DND-41 (cell line): ENCODE measurements at regions not wholly inside any gene's neighbourhood (a gene's known extent, or its start where the extent isn't known, plus 50 kb on each side); places are given as distances from the start of the nearest gene placed in this dataset.

Experiments
- ATAC-seq: fragments of 200-7000 bp; cut with Tn5 transposase; 3 replicates; pipeline ENCODE4 v1.9.1; 2021; ENCODE audit warnings: low read depth; ENCODE audit not compliant: insufficient read depth
- DNase-seq: peaks from one replicate; pipeline ENCODE4 v3.0.0-alpha.2; 2020
- H2AFZ ChIP-seq: 2 replicates; pipeline ENCODE4 v1.6.0; 2012; ENCODE audit warnings: low read depth, low read length
- H3K27ac ChIP-seq: 2 replicates; pipeline ENCODE4 v1.5.1; 2012; ENCODE audit warnings: low read length, inconsistent platforms
- H3K27me3 ChIP-seq: fragments of 200-600 bp; sonication (generic); 2 replicates; pipeline ENCODE4 v1.6.0; 2012; ENCODE audit warnings: low read length, mild to moderate bottlenecking, inconsistent platforms; ENCODE audit not compliant: insufficient read depth, poor library complexity
- H3K36me3 ChIP-seq: 2 replicates; pipeline ENCODE4 v1.5.1; 2012; ENCODE audit warnings: low read length, inconsistent platforms; ENCODE audit not compliant: insufficient read depth
- H3K4me1 ChIP-seq: 2 replicates; pipeline ENCODE4 v1.5.1; 2012; ENCODE audit warnings: mild to moderate bottlenecking, low read length; ENCODE audit not compliant: insufficient read depth
- H3K4me2 ChIP-seq: 2 replicates; pipeline ENCODE4 v1.6.0; 2012; ENCODE audit warnings: mild to moderate bottlenecking, moderate library complexity, low read length, inconsistent platforms; ENCODE audit not compliant: insufficient read depth
- H3K4me3 ChIP-seq, 2 experiments: fragments of 200-600 bp in 1 of 2; shearing (Covaris generic) in 1 of 2; 2 replicates each; pipeline ENCODE4 v1.5.1; 2012 to 2016; ENCODE audit warnings: inconsistent platforms in 2 of 2, low read length in 2 of 2, mild to moderate bottlenecking in 2 of 2, low read depth in 1 of 2, moderate library complexity in 1 of 2
- H3K79me2 ChIP-seq: 2 replicates; pipeline ENCODE4 v1.6.0; 2012; ENCODE audit warnings: low read length, inconsistent platforms; ENCODE audit not compliant: insufficient read depth
- H3K9ac ChIP-seq: 2 replicates; pipeline ENCODE4 v1.6.0; 2012; ENCODE audit warnings: low read depth, mild to moderate bottlenecking, inconsistent platforms, low read length, moderate library complexity
- H3K9me3 ChIP-seq: 2 replicates; pipeline ENCODE4 v1.5.1; 2012; ENCODE audit warnings: low read length, moderate library complexity, mild to moderate bottlenecking, inconsistent platforms; ENCODE audit not compliant: insufficient read depth, severe bottlenecking
- H4K20me1 ChIP-seq: 2 replicates; pipeline ENCODE4 v1.6.0; 2012; ENCODE audit warnings: low read length; ENCODE audit not compliant: insufficient read depth
- EZH2 ChIP-seq: IDR thresholded peaks from 3 replicates; pipeline ENCODE4 v1.6.1; 2012; ENCODE audit warnings: borderline replicate concordance, low read depth, mild to moderate bottlenecking, moderate library complexity, low read length, inconsistent platforms; ENCODE audit not compliant: severe bottlenecking
- TF ChIP-seq, protein P1 (sequence below): IDR thresholded peaks from 2 replicates; pipeline ENCODE4 v1.5.1; 2012; ENCODE audit warnings: borderline replicate concordance, low read length, moderate library complexity, mild to moderate bottlenecking; ENCODE audit not compliant: poor library complexity, severe bottlenecking; ENCODE audit errors: extremely low read depth

DNA sequence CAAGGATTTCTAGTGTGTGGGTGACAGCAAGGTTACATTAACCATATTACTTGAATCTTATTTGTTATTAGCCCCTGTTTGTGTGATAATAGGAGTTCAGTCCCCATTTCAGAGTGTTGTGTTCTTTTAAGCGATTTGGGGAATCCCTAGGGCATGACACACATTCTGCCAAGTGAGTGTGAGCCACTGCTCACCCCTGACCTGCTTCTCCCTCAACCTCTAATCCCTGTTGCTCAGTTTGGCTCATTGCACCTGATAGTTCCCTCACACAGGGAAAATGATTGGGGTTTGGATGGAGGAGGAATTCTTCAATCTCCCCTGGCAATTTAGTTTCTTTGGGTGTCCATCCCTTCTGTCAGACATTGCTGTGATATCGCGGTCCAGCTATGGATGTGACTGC, 149.2 kb downstream of the DMRTA1 start:
- Histone ChIP-seq H4K20me1 (no peaks in the 10 kb centered on the region), H3K4me1 (no peaks in the 10 kb centered on the region), H3K9me3 (no peaks in the 10 kb centered on the region), H3K36me3 (no peaks in the 10 kb centered on the region), H3K9ac (no peak overlapping the region), H3K4me2 (no peak overlapping the region), H3K27me3 (no peaks in the 10 kb centered on the region), H3K79me2 (no peaks in the 10 kb centered on the region), H3K27ac (no peak overlapping the region), H2AFZ (no peak overlapping the region), H3K4me3 (no peak overlapping the region)
- TF ChIP-seq, protein P1, sequence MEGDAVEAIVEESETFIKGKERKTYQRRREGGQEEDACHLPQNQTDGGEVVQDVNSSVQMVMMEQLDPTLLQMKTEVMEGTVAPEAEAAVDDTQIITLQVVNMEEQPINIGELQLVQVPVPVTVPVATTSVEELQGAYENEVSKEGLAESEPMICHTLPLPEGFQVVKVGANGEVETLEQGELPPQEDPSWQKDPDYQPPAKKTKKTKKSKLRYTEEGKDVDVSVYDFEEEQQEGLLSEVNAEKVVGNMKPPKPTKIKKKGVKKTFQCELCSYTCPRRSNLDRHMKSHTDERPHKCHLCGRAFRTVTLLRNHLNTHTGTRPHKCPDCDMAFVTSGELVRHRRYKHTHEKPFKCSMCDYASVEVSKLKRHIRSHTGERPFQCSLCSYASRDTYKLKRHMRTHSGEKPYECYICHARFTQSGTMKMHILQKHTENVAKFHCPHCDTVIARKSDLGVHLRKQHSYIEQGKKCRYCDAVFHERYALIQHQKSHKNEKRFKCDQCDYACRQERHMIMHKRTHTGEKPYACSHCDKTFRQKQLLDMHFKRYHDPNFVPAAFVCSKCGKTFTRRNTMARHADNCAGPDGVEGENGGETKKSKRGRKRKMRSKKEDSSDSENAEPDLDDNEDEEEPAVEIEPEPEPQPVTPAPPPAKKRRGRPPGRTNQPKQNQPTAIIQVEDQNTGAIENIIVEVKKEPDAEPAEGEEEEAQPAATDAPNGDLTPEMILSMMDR, result no peak
- no peak for TF ChIP-seq EZH2
- DNase-seq (no peak), ATAC-seq (no peak)

DNA sequence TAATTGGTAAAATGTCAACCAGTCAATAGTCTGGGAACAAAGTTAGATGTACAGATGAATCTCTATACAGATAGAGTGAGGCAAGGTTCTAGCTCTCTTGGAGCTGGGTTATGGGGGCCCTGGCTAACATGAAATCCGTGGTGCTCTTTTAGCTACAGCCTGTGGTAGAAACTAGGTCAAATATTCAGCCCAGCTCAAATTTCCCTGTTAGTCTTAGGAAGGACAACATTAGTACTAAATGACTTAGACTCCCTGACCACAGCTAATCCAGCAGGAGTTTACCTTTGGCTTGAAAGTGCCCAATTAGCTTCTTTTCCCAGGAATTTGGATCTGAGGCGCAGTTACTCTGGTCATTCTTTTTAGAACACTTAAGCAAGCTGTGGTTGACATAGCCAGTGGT, 170.5 kb downstream of the DMRTA1 start:
- H3K4me2 ChIP-seq, result no peak overlapping the region
- no peak for ATAC-seq
- H3K9ac ChIP-seq, result no peak overlapping the region
- DNase-seq, result no peak
- H3K4me3 ChIP-seq, result no peak overlapping the region
- no peaks in the 10 kb centered on the region for H3K27me3 ChIP-seq
- H3K27ac ChIP-seq, result no peak overlapping the region
- no peak overlapping the region for H2AFZ ChIP-seq
- H4K20me1 ChIP-seq, result no peaks in the 10 kb centered on the region
- H3K79me2 ChIP-seq, result no peaks in the 10 kb centered on the region
- no peaks in the 10 kb centered on the region for H3K9me3 ChIP-seq
- H3K36me3 ChIP-seq, result no peaks in the 10 kb centered on the region
- no peak for TF ChIP-seq EZH2
- no peaks in the 10 kb centered on the region for H3K4me1 ChIP-seq

DNA sequence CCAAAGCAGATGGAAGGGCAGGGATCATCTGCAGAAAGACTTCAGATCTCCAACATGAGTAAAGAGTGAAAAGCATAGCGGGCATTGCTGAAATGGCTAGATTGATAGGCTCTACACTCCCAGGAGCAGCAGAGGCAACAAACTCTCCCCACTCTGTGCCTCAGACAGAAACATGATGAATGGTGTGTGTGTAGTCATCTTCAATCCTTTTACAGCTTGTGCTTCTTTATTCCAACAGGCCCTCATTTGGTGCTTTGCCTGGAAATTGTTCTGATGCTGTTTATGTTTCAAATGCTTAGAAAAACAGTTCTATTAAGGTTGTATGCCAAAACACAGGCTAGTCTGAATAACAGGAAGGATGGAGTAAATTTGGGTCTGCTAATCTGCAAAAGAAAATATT, 176.2 kb downstream of the DMRTA1 start:
- Histone ChIP-seq H3K27me3 (no peaks in the 10 kb centered on the region), H4K20me1 (no peaks in the 10 kb centered on the region), H3K4me2 (no peak overlapping the region), H3K27ac (no peak overlapping the region), H2AFZ (no peak overlapping the region), H3K9me3 (no peaks in the 10 kb centered on the region), H3K36me3 (no peaks in the 10 kb centered on the region), H3K4me3 (no peak overlapping the region), H3K79me2 (no peaks in the 10 kb centered on the region), H3K9ac (no peak overlapping the region), H3K4me1 (no peaks in the 10 kb centered on the region)
- ATAC-seq (no peak), DNase-seq (no peak)
- TF ChIP-seq, protein P1, result no peak

DNA sequence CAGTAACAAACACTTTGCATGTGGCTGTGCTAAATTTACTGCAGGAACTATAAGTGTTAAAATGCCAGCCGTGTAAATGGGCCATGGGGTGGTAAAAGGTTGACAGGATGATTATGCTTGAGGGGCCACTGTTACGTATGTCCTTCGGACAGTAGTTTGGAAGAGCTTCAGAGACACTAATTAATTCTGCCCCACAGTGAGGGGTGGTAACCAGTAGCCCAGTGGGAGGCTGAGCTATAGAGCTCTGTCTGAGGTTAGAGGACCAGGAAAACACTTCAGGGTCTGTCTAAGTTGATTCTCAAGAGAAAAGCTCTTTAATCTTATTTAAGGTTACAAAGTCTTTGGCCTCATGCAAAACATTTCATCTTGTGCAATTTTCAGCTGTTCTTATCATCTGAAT, 176.6 kb downstream of the DMRTA1 start:
- no peaks in the 10 kb centered on the region for H3K79me2 ChIP-seq
- ATAC-seq, result no peak

More for the DNA sequence above, 176.6 kb downstream of the DMRTA1 start:
- Histone ChIP-seq H3K9me3 (no peaks in the 10 kb centered on the region), H3K9ac (no peak overlapping the region), H2AFZ (no peak overlapping the region), H4K20me1 (no peaks in the 10 kb centered on the region), H3K4me1 (no peaks in the 10 kb centered on the region), H3K27ac (no peak overlapping the region), H3K27me3 (no peaks in the 10 kb centered on the region), H3K4me2 (no peak overlapping the region), H3K4me3 (no peak overlapping the region), H3K36me3 (no peaks in the 10 kb centered on the region)
- no peak for DNase-seq
- no peak for TF ChIP-seq EZH2
- TF ChIP-seq, protein P1, result no peak
